TTC549 (cell line): ENCODE measurements at regions not wholly inside any gene's neighbourhood (a gene's known extent, or its start where the extent isn't known, plus 50 kb on each side); places are given as distances from the start of the nearest gene placed in this dataset.
"Not testable (repeated sequence)": the region's sequence is repeated elsewhere in the genome, so short reads cannot be mapped to it uniquely, and the experiment has no call there.

Source experiments
- FAIRE-seq: peaks from 2 replicates; lab custom pipeline; 2012; peaks lifted over from hg19 to GRCh38; lab: Jason Lieb, UNC

DNA sequence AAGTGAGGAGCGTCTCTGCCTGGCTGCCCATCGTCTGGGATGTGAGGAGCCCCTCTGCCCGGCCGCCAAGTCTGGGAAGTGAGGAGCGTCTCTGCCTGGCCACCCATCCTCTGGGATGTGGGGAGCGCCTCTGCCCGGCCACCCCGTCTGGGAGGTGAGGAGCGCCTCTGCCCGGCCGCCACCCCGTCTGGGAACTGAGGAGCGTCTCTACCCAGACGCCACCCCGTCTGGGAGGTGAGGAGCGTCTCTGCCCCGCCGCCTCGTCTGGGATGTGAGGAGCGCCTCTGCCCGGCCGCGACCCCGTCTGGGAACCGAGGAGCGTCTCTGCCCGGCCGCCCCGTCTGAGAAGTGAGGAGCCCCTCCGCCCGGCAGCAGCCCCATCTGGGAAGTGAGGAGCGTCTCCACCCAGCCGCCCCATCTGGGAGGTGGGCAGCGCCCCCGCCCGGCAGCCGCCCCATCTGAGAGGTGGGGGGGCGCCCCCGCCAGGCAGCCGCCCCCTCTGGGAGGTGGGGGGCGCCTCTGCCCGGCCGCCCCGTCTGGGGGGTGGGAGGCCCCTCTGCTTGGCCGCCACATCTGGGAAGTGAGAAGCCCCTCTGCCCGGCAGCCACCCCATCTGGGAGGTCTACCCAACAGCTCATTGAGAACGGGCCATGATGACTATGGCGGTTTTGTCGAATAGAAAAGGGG, 228.4 kb downstream of the CAAP1 start:
- not testable (repeated sequence) for FAIRE-seq

DNA sequence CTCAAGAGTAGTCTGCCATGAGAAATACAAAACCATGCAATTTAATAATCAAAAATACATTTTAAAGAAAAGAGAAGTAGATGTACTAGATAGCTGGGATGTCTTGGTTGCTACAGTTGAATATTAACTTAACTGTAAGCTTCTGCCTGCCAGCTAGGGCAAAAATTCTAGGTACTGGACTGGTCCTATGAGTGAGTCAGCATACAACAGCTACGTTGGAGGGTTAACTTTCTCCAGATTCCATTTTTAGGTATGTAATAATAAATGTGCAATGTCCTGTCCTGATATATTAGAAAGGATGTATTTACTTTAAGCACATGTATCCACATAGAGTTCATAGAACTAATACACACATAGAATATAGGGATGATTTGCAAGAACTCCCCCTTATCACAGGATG, 230.1 kb downstream of the CAAP1 start:
- FAIRE-seq, result no peak

DNA sequence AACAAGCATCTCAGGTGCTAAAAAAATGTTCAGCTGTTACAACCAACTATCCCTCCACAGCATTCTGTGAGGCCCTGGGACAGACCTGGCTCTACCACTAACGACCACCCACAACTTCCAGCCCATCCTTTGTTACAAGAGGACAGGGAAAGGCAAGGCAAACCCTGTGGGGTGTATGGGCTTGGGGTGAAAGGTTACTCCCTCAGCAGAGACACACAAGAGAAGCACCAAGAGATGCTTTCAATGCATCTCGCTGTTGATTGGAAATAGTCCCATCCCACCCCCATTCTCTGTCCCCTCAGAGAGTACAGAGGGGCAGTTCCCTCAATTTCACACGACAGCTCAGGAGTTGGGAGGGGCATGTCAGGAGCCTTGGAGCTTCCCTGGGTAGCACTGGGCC, 234.1 kb downstream of the CAAP1 start:
- no peak for FAIRE-seq

DNA sequence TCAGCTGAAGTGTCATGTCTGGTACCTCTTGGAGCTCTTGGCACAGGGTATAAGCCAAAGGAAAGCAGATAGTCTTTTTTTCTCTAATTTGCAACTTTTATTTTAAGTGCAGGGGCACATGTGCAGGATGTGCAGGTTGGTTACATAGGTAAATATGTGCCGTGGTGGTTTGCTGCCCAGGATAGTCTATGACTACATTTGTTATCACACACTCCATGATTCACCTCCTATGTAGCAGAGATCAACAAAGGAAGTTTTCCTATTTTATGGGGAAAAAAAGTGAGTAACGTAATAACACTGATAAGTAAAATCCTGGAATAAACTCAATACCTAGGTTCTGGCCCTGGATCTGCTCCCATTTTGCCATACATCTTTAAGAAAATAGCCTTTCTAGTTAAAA, 234.6 kb downstream of the CAAP1 start:
- FAIRE-seq, result no peak

DNA sequence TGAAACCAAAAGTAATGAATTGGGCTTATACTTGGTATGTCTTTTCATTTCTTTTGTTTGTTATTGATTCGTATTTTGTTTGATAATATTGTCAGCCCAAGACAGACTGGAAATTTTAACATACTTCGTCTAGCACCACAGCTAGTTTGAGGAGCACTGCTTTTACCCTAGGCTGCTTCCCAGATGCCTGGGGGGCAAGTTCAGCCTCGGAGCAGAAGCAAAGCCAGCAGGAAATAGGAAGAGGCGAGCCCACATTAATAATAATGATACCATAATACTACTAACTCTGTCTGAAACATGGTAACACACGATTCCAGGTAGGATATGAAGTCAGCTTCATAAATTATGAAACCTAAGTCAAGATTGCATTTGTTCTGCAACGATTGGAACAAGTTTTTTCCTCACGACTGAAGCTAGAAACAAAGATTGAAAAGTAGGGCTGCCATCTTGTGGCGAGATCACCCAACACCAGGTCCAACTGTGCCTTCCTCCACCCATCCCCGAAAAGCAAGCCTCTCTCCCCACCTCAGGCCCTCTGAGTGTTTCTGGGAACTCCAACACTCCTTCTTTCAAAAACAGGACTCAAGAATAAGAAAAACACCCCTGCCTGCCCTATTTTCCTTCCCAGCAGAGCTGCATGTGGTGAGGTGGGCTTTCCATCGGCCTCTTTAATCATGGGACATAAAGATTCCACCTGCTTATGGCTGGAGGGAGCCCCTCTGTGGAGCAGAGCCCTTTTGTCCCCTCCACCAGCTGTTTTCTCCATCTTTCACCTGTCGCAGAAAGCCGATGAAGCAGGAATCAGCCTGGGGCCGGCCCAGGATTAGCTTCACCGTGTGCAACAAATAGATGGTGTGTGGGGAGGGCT, 236.4 kb downstream of the CAAP1 start:
- no peak for FAIRE-seq

DNA sequence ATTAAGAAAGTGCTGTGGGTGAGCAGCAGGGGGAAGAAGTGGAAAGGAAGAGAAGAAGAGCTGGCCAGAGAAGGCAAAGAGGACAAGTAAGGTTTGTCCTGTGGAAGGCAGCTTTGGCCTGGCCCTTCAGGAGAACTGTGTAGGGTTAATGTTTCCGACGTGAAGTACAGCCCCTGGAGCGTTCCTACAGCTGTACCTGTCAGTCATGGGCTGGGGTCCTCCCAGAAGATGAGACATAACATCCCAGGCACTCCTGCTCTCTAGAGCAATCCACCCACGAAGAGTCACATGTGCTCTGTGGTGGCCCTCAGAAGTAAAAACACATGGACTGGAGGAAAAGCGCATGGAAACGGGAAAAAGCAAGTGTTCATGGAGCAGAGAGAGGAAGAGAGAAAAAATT, 237.4 kb downstream of the CAAP1 start:
- FAIRE-seq, result no peak

DNA sequence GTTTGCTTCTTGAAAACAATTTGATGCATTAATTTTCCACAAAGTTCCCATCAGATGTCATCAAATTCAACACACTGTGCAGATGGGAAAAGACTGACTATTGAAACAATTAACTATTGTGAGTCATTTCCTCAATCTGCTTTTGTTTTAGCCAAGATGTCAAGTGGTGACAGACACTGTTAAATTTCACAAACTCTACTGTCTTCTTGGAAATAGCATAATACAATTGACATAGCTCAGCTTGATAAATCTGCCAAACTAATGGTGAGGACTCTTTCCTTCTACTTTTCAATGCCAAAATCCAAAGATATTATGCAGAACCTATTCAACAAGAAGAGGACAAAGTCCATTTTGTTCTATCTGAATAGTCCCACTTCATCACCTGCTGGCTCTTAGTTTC, 242.3 kb downstream of the CAAP1 start:
- no peak for FAIRE-seq

DNA sequence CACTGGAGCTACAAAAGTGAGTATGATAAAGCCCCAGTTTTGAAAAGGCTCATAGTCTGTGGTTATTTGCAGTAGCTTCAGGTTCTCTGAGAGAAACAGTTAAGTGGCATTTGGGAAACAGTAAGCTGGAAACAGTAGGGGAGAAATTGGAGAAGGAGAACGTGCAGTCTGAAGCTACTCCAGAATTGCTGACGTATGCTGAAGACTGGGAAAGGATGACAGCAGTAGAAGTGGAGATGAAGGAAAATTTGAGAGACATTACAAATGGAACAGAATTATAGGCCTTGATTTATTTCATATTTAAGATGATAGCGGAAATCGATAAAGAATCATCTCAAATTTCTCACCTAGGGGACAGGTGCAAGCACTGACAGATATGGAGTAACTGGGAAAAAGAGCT, 248.8 kb downstream of the CAAP1 start:
- no peak for FAIRE-seq

DNA sequence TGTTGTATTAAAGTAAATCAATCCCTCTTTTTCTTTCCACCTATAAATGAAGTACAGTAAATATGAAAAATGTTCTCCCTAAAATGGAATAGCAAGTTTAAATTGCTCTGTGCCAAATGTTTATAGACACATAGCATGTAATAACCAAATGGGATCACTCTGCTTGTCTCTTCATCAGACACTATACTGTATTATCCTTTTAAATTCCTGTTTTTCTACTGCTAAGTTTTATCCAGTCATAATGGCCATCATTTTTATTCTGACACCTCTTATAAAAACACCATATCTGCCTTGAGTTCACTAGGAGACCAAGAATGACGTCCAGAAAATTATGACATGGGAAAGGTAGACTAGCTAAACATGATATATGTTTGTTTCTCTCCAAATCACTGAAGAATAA, 252.8 kb downstream of the CAAP1 start:
- FAIRE-seq, result no peak

DNA sequence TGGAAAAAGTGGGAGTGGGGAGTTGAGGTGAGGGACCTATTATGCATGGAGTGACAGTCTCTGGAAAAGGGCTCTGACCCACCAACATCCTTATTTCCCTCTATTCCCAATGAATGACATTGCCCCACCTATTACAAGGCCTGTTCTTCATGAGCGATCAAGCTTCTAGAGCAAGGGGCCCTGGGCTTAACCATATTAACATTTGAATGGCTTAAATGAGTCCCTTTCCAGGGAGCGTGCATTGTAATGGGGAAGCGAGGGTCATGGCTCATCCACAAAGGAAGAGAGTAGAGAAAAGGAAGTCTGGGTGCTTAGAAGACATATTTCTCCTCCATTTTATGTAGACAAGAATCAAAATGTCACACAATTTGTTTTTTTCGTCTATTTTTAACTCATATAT, 255.5 kb downstream of the CAAP1 start:
- no peak for FAIRE-seq

DNA sequence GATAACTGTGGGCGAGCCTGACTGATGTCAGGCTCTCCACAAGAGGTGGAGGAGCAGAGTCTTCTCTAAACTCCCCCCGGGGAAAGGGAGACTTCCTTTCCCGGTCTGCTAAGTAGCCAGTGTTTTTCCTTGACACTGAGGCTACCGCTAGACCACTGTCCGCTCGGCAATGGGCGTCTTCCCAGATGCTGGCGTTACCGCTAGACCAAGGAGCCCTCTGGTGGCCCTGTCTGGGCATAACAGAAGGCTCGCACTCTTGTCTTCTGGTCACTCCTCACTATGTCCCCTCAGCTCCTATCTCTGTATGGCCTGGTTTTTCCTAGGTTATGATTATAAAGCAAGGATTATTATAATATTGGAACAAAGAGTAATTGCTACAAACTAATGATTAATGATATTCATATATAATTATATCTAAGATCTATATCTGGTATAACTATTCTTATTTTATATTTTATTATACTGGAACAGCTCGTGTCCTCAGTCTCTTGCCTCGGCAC, 278.7 kb downstream of the CAAP1 start:
- FAIRE-seq, result not testable (repeated sequence)

DNA sequence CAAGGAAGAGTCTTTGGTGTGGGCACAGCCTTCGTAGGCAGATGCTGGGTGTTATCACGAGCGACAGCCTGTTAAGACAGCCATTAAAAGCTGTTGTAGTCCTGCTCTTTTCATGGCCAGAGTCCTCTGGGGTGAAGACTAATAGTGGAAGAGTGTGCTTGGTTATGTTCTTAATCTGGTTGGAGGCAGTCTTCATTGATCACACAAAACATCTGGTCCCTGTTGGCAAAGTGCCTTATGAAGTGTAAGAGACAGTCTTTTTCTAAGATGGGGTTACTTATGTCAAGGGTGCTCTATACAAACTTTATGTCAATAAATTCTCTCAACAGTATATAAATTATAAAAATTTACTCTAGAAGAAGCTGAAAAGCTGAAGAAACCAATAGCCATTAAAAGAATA, 280.4 kb downstream of the CAAP1 start:
- FAIRE-seq, result no peak

DNA sequence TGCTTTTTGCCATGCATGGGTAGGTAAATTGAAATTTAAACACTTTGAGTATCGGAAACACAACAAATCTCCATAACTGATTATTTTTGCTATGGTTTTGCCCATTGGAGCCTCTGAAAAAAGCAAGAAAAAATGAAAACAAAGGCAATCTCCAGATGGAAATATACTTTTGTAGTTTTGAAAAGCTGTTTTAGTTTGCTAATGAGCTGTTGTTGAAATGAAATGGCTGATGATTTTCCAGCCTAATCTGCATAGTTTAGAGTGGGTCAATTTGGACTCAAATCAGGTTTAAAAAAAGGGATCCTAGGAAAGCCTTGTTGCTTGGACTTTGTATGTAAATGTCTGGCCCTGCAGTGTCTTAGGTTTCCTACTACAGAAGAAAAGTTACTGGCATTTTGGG, 285.8 kb downstream of the CAAP1 start:
- FAIRE-seq, result no peak

DNA sequence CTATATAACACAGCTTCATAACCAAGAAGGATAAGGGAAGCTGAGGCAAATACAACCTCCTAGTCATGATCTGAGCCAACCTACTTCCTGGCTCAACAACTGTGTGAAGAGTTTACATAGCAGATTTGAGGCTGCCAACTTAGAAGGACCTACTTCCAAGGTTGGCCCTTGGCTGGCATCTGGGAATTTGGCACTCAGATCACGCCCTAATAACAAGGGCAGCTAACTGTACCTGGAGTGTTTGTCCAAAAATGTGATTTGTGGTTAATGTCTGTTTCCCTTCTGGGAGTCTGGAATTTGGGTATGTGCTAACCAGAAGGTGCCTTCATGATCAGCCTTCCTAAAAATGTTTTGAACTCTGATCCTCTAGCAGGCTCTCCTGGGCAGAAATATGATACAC, 287.2 kb downstream of the CAAP1 start:
- FAIRE-seq, result no peak

DNA sequence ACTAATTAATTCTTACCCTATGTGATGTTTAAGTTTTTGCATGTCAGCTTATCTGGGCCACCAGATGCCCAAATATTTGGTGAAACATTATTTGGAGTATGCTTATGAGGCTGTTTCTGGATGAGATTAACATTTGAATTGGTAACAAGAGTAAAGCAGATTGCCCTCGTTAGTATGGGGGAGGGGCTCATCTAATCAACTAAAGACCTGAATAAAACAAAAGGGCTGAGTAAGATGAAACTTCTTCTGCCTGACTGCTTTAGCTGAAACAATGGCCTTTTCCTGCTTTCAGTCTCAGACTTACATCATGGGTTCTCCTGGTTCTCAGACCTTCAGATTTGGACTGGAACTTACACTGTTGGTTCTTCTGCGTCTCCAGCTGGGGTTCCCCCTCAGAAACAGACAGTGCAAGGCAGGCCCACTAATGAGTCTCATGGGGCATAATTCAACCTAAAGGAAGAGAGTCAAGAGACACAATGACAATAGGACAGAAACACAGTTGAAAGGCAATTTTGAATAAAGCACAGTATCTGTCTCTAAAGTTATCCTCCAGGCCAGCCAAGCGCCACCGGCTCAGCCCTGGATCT, 288.4 kb downstream of the CAAP1 start:
- no peak for FAIRE-seq

DNA sequence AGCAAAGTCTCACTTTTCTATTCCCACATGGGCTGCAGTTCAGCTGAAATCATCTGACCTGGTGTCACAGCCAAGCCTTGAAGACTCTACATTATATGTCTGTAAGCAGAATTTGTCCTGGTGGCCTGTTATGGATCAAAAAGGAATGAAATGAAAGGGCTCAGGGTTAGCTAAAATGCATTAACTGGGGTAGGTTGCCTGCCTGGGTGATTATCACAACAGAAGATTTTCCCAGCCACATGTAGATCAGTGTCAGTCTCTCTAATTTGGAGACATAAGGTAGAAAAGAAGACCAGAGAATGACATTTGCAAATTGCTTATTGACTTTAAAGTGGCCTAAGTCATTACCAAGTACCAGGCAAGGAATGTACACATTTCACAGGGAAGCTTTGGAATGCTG, 289.0 kb downstream of the CAAP1 start:
- no peak for FAIRE-seq

DNA sequence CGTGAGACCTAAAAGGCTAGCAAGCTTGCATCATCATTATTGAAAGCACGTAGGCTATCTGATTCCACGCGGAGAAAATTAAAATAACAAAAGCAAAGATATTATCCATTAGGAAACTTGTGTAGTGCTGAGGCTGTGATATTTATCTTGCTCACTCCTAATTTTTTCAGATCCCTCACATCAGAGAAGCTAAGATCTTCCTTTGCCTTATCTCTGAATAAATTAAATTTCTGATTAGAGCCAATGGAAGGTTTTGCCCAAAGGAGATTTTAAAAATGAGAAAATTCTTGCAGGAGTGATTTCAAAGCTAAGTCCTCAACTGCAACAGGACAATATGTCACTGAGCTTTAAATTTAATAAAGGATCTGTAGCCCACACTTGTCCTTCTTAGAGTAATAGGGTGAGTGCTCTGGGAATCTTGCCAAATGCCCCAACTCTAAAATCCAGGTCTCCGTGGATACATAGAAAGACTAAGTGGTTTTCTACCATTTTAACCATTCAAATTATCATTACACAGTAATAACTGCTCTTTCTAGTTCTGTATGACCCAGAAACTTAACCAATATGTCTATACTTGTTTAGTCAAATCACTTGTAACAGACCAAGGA, 295.0 kb downstream of the CAAP1 start:
- FAIRE-seq, result no peak

DNA sequence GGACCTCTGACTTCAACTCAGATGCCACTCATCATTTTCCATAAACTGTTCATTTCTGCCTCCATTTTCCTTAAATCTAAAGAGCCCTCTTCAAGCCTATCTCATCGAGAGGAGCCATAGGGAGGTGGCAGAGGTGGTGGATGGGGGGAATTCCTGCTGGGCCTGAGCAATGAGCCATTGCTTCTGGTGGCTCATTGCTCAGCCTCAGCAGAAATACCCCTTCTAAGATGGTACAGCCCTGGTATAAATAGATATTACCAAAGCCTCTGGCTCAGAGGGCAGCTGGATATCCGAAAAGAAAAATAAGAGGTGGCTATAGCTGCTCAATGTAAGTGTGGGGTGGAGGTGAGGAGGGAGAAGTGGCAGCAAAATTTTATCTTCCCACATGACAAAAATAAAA, 313.5 kb downstream of the CAAP1 start:
- FAIRE-seq, result no peak

DNA sequence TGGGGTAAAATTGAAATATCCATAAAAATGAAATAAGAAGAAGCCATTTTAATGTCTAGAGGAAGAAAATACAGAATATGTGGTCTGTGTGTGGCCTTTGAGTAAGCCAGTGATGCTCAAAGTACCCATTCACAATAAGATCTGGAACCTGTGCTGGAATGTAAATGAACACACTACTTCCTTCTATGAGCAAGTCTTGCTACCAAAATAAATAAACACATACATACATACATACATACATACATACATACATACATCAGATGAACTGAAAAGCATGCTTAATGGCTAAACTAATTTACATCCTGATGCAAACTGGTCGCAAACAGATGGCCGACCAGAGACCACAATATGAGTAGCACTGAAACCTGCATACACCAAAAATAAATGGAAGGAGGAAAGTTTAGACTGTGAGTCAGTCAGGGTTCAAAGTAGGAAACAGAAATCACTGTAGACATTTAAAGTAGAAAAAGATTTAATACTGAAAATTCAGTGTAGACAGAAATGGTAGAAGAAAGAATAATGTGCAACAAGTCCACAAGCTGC, 317.6 kb downstream of the CAAP1 start:
- FAIRE-seq, result no peak

DNA sequence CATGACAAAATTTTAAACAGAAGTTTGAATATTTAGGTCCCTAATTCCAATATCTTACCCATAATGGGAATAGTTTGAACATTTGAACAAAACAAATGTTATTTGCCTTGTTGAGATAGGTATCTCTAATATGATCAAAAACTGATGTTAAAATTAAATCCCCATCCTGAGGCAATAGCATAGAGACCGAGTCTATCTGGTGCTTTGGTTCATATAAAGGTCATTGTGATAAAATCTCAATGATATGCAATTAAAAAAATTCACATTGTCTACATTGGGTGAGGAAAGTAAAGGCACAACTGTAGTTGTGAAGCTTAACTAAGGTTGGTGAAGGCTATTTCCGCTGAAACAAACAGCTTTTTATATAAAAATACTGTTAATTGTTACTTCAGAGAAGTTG, 318.3 kb downstream of the CAAP1 start:
- FAIRE-seq, result no peak

DNA sequence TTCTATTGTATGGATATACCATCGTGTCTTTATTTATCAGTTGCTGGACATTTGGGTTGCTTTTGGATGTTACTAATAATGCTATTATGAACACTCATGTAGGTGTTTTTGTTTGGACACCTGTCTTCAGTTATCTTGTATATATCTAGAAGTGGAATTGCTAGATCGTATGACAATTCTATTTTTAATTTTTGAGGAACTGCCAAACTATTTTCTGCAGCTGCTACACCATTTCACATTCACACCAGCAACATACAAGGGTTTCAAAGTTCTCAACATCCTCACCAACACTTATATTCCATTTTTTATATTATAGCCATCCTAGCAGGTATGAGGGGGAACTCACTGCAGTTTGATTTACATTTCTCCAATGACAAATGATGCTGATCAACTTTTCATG, 324.6 kb downstream of the CAAP1 start:
- no peak for FAIRE-seq

DNA sequence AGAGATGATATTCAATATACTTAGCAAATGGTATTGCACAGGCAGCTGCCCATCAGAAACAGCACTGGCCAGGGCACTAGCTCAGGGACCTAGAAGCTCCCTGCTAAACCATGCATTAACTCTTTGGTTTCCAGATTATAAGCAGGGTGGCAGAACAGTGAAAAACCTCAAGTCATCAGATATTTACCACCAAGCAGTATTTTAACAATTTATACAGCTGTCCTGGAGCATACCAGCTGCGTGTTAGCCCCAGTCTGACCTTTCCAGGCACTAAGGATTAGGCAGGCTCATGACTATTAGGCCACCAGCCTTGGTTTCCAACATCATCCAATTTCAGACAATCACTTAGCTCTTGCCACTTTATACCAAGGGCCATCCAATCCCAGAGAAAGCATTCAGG, 326.5 kb downstream of the CAAP1 start:
- no peak for FAIRE-seq

DNA sequence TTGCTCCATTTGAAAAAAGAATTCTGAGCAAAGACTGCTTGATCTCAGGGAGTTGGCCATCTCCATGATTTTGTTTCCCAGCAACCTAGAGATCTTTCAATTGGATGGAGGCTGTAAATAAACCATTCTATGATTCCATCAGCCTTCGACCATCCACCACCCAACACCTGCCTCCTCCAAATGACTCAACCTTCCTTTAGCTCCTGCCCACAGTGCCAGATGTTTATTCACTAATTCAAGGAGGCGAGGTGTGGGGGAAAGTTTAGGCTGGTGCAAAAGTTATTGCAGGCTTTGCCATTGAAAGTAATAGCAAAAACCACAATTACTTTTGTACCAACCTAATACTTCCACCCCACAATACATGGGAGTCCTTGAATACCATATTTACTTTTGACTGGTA, 327.5 kb downstream of the CAAP1 start:
- no peak for FAIRE-seq
